DND-41 (cell line): ENCODE measurements at regions not wholly inside any gene's neighbourhood (a gene's known extent, or its start where the extent isn't known, plus 50 kb on each side); places are given as distances from the start of the nearest gene placed in this dataset.

Source experiments
- ATAC-seq: fragments of 200-7000 bp; cut with Tn5 transposase; 3 replicates; pipeline ENCODE4 v1.9.1; 2021; ENCODE audit warnings: low read depth; ENCODE audit not compliant: insufficient read depth
- DNase-seq: peaks from one replicate; pipeline ENCODE4 v3.0.0-alpha.2; 2020
- H2AFZ ChIP-seq: 2 replicates; pipeline ENCODE4 v1.6.0; 2012; ENCODE audit warnings: low read depth, low read length
- H3K27ac ChIP-seq: 2 replicates; pipeline ENCODE4 v1.5.1; 2012; ENCODE audit warnings: low read length, inconsistent platforms
- H3K27me3 ChIP-seq: fragments of 200-600 bp; sonication (generic); 2 replicates; pipeline ENCODE4 v1.6.0; 2012; ENCODE audit warnings: low read length, mild to moderate bottlenecking, inconsistent platforms; ENCODE audit not compliant: insufficient read depth, poor library complexity
- H3K36me3 ChIP-seq: 2 replicates; pipeline ENCODE4 v1.5.1; 2012; ENCODE audit warnings: low read length, inconsistent platforms; ENCODE audit not compliant: insufficient read depth
- H3K4me1 ChIP-seq: 2 replicates; pipeline ENCODE4 v1.5.1; 2012; ENCODE audit warnings: mild to moderate bottlenecking, low read length; ENCODE audit not compliant: insufficient read depth
- H3K4me2 ChIP-seq: 2 replicates; pipeline ENCODE4 v1.6.0; 2012; ENCODE audit warnings: mild to moderate bottlenecking, moderate library complexity, low read length, inconsistent platforms; ENCODE audit not compliant: insufficient read depth
- H3K4me3 ChIP-seq, 2 experiments: fragments of 200-600 bp in 1 of 2; shearing (Covaris generic) in 1 of 2; 2 replicates each; pipeline ENCODE4 v1.5.1; 2012 to 2016; ENCODE audit warnings: inconsistent platforms in 2 of 2, low read length in 2 of 2, mild to moderate bottlenecking in 2 of 2, low read depth in 1 of 2, moderate library complexity in 1 of 2
- H3K79me2 ChIP-seq: 2 replicates; pipeline ENCODE4 v1.6.0; 2012; ENCODE audit warnings: low read length, inconsistent platforms; ENCODE audit not compliant: insufficient read depth
- H3K9ac ChIP-seq: 2 replicates; pipeline ENCODE4 v1.6.0; 2012; ENCODE audit warnings: low read depth, mild to moderate bottlenecking, inconsistent platforms, low read length, moderate library complexity
- H3K9me3 ChIP-seq: 2 replicates; pipeline ENCODE4 v1.5.1; 2012; ENCODE audit warnings: low read length, moderate library complexity, mild to moderate bottlenecking, inconsistent platforms; ENCODE audit not compliant: insufficient read depth, severe bottlenecking
- H4K20me1 ChIP-seq: 2 replicates; pipeline ENCODE4 v1.6.0; 2012; ENCODE audit warnings: low read length; ENCODE audit not compliant: insufficient read depth
- CTCF ChIP-seq: IDR thresholded peaks from 2 replicates; pipeline ENCODE4 v1.5.1; 2012; ENCODE audit warnings: borderline replicate concordance, low read length, moderate library complexity, mild to moderate bottlenecking; ENCODE audit not compliant: poor library complexity, severe bottlenecking; ENCODE audit errors: extremely low read depth
- EZH2 ChIP-seq: IDR thresholded peaks from 3 replicates; pipeline ENCODE4 v1.6.1; 2012; ENCODE audit warnings: borderline replicate concordance, low read depth, mild to moderate bottlenecking, moderate library complexity, low read length, inconsistent platforms; ENCODE audit not compliant: severe bottlenecking

GRCh38 chr13:57813651-57814050 is 182.1 kb downstream of the PCDH17 start:
- H4K20me1 ChIP-seq: no peaks in the 10 kb centered on the region
- H3K4me1 ChIP-seq: no peaks in the 10 kb centered on the region
- H3K9ac ChIP-seq: no peak overlapping the region
- no peaks in the 10 kb centered on the region for H3K79me2 ChIP-seq
- no peaks in the 10 kb centered on the region for H3K27me3 ChIP-seq
- ATAC-seq: no peak
- H3K4me3 ChIP-seq: no peak overlapping the region
- no peak overlapping the region for H3K4me2 ChIP-seq
- DNase-seq: no peak
- H3K36me3 ChIP-seq: no peaks in the 10 kb centered on the region
- no peaks in the 10 kb centered on the region for H3K9me3 ChIP-seq
- H3K27ac ChIP-seq: no peak overlapping the region
- TF ChIP-seq EZH2: no peak
- TF ChIP-seq CTCF: no peak
- H2AFZ ChIP-seq: no peak overlapping the region

- Histone ChIP-seq H3K27ac (no peak overlapping the region), H3K27me3 (no peaks in the 10 kb centered on the region), H2AFZ (no peak overlapping the region), H4K20me1 (no peaks in the 10 kb centered on the region), H3K36me3 (no peaks in the 10 kb centered on the region), H3K9me3 (no peaks in the 10 kb centered on the region), H3K79me2 (no peaks in the 10 kb centered on the region), H3K4me3 (no peak overlapping the region), H3K4me1 (no peaks in the 10 kb centered on the region), H3K4me2 (no peak overlapping the region), H3K9ac (no peak overlapping the region)
- DNase-seq (no peak), ATAC-seq (no peak)
- no peak for TF ChIP-seq CTCF
These were observed 184.1 kb downstream of the PCDH17 start for GRCh38 chr13:57815600-57815999.

GRCh38 chr13:57820924-57821323 is 189.4 kb downstream of the PCDH17 start:
- Histone ChIP-seq H3K4me2 (no peak overlapping the region), H3K79me2 (no peaks in the 10 kb centered on the region), H4K20me1 (no peaks in the 10 kb centered on the region), H3K4me1 (no peaks in the 10 kb centered on the region), H3K27me3 (no peaks in the 10 kb centered on the region), H3K9me3 (peaks cover 12% of the 10 kb centered on the region), H3K36me3 (no peaks in the 10 kb centered on the region), H3K27ac (no peak overlapping the region), H2AFZ (no peak overlapping the region), H3K9ac (no peak overlapping the region), H3K4me3 (no peak overlapping the region)
- ATAC-seq (no peak), DNase-seq (no peak)
- TF ChIP-seq EZH2 (no peak), CTCF (no peak)

GRCh38 chr13:57823704-57824103 is 192.2 kb downstream of the PCDH17 start:
- Histone ChIP-seq H3K9me3 (peaks cover 12% of the 10 kb centered on the region), H3K27me3 (no peaks in the 10 kb centered on the region), H4K20me1 (no peaks in the 10 kb centered on the region)

More at GRCh38 chr13:57823704-57824103, 192.2 kb downstream of the PCDH17 start:
- ATAC-seq: no peak
- no peak overlapping the region for H2AFZ ChIP-seq
- H3K36me3 ChIP-seq: no peaks in the 10 kb centered on the region
- no peaks in the 10 kb centered on the region for H3K4me1 ChIP-seq
- H3K27ac ChIP-seq: no peak overlapping the region
- no peak overlapping the region for H3K4me3 ChIP-seq
- no peak overlapping the region for H3K4me2 ChIP-seq
- no peak overlapping the region for H3K9ac ChIP-seq
- H3K79me2 ChIP-seq: no peaks in the 10 kb centered on the region
- DNase-seq: no peak
- TF ChIP-seq EZH2 (no peak), CTCF (no peak)
